ENCODE measurements at regions not wholly inside any gene's neighbourhood (a gene's known extent, or its start where the extent isn't known, plus 50 kb on each side); places are given as distances from the start of the nearest gene placed in this dataset.

GRCh38 chr3:20515834-20516233, 329.8 kb upstream of the SGO1 start:
- intact Hi-C loops (cut with micrococcal nuclease): no loop called here
- CTCF ChIA-PET: no interaction called here

GRCh38 chr3:20511863-20512505, 326.0 kb upstream of the SGO1 start:
- Histone ChIP-seq H3K27ac (ENCODE audit: low read depth, low read length) (no peak overlapping the region), H3K27me3 (ENCODE audit: insufficient read depth, low read length) (no peaks in the 10 kb centered on the region), H3K9me2 (ENCODE audit: insufficient read depth) (no peaks in the 10 kb centered on the region), H3K4me2 (ENCODE audit: low read length) (no peak overlapping the region), H4K20me1 (ENCODE audit: insufficient read depth) (no peaks in the 10 kb centered on the region), H3K9me3 (ENCODE audit: control insufficient read depth in 1 of 2, insufficient read depth in 1 of 2, low read depth in 1 of 2, low read length in 2 of 2) (no peaks in the 10 kb centered on the region), H3K36me3 (ENCODE audit: control insufficient read depth in 1 of 2, insufficient read depth in 2 of 2, low read length in 2 of 2) (no peaks in the 10 kb centered on the region), H3K79me2 (ENCODE audit: insufficient read depth, low read length) (no peaks in the 10 kb centered on the region), H3K9ac (ENCODE audit: low read length) (no peak overlapping the region), H3K4me1 (ENCODE audit: control insufficient read depth in 1 of 2, insufficient read depth in 2 of 2, low read length in 2 of 2) (no peaks in the 10 kb centered on the region), H3K4me3 (replicated peaks in 1 of 2; ENCODE audit: low read depth in 1 of 2, low read length in 2 of 2) (no peak overlapping the region), H2AFZ (ENCODE audit: low read depth, low read length, poor library complexity, severe bottlenecking) (no peak overlapping the region)
- peak; percentile 69 for ATAC-seq
- TF ChIP-seq CTCF (IDR thresholded peaks at IDR 0.05 in 2 of 3, conservative IDR thresholded peaks at IDR 0.05 in 1 of 3; ENCODE audit: borderline replicate concordance in 1 of 3, insufficient read depth in 1 of 3, low read depth in 2 of 3, low read length in 2 of 3) (peak in 2 of 3 experiments; percentile 38 to 64; a peak in 3 of 6 replicates), RAD21 (IDR thresholded peaks at IDR 0.05; ENCODE audit: low read depth) (peak; percentile 50; the same call in 1 of the 2 replicates), FOSL1 (IDR thresholded peaks at IDR 0.05; ENCODE audit: low read depth) (no peak)
- DNase-seq (ENCODE audit: low read depth, low spot score): no peak
- intact Hi-C loops (cut with micrococcal nuclease): no loop called here
- RAD21 ChIA-PET (ENCODE audit: low non-redundant PET in 1 of 2, low total read pairs in 2 of 2, uncharacterized antibody in 2 of 2, unreplicated experiment in 2 of 2): no interaction called here
- BruUV-seq (replicated peaks): no TSS peak
- POLR2A ChIA-PET: no interaction called here
- CTCF ChIA-PET: no interaction called here

More at GRCh38 chr3:20515834-20516233, 329.8 kb upstream of the SGO1 start:
- no peaks in the 10 kb centered on the region for H3K9me2 ChIP-seq (ENCODE audit: insufficient read depth)
- no peaks in the 10 kb centered on the region for H3K79me2 ChIP-seq (ENCODE audit: insufficient read depth, low read length)
- H3K4me1 ChIP-seq (ENCODE audit: control insufficient read depth in 1 of 2, insufficient read depth in 2 of 2, low read length in 2 of 2): no peaks in the 10 kb centered on the region
- no peak overlapping the region for H2AFZ ChIP-seq (ENCODE audit: low read depth, low read length, poor library complexity, severe bottlenecking)
- no peak overlapping the region for H3K9ac ChIP-seq (ENCODE audit: low read length)
- no peak for ATAC-seq
- H3K27ac ChIP-seq (ENCODE audit: low read depth, low read length): no peak overlapping the region
- H3K36me3 ChIP-seq (ENCODE audit: control insufficient read depth in 1 of 2, insufficient read depth in 2 of 2, low read length in 2 of 2): no peaks in the 10 kb centered on the region
- ChIA-PET RAD21 (ENCODE audit: low non-redundant PET in 1 of 2, low total read pairs in 2 of 2, uncharacterized antibody in 2 of 2, unreplicated experiment in 2 of 2) (no interaction called here), POLR2A (no interaction called here)
- no peak for DNase-seq (ENCODE audit: low read depth, low spot score)
- no peak overlapping the region for H3K4me3 ChIP-seq (replicated peaks in 1 of 2; ENCODE audit: low read depth in 1 of 2, low read length in 2 of 2)
- TF ChIP-seq RAD21 (IDR thresholded peaks at IDR 0.05; ENCODE audit: low read depth) (no peak), CBX3 (IDR thresholded peaks at IDR 0.05; ENCODE audit: low read depth) (no peak)
- no peaks in the 10 kb centered on the region; a peak in 2 of 4 replicates for H3K9me3 ChIP-seq (ENCODE audit: control insufficient read depth in 1 of 2, insufficient read depth in 1 of 2, low read depth in 1 of 2, low read length in 2 of 2)
- no peaks in the 10 kb centered on the region for H4K20me1 ChIP-seq (ENCODE audit: insufficient read depth)
- H3K27me3 ChIP-seq (ENCODE audit: insufficient read depth, low read length): no peaks in the 10 kb centered on the region
- BruUV-seq (replicated peaks): no TSS peak
- no peak overlapping the region for H3K4me2 ChIP-seq (ENCODE audit: low read length)

Measured in HCT116 (cell line).